ENCODE measurements at regions not wholly inside any gene's neighbourhood (a gene's known extent, or its start where the extent isn't known, plus 50 kb on each side); places are given as distances from the start of the nearest gene placed in this dataset.

DNA sequence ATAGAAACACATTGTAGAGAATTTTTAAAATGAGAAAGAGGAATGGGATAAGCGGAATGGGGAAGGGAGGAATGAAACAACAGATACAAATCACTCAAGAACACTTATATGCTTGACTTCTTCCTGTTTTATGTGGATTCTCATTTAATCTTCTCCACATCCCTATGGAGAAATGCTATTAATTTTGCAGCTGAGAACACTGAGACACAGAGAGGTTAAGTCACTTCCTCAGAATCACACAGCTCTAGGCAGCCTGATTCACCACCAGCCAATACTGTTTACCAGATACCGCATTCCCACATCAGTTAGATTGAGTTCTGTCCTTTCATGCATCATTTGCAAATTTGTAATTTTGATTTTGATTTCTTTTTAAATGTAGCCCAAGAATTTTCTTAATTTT, 170.5 kb downstream of the SH2D4B start:
- Histone ChIP-seq H3K27ac (ENCODE audit: low read length) (no peak overlapping the region), H3K36me3 (ENCODE audit: control insufficient read depth, insufficient read depth, low read length) (no peaks in the 10 kb centered on the region), H3K4me1 (ENCODE audit: control insufficient read depth, insufficient read depth, low read length) (no peaks in the 10 kb centered on the region), H3K9me3 (ENCODE audit: control insufficient read depth, insufficient read depth, low read depth, low read length) (no peaks in the 10 kb centered on the region), H3K4me3 (ENCODE audit: low read depth in 2 of 2, low read length in 2 of 2) (no peak overlapping the region), H3K27me3 (ENCODE audit: control insufficient read depth, insufficient read depth, low read length) (0 out of 2 replicates have a peak, but pooled peaks cover 3% of the 10 kb centered on the region)
- intact Hi-C loops (cut with micrococcal nuclease; ENCODE audit: unreplicated experiment): loop anchor here (10.0 kb wide), 1 partner anchor 1127 kb away; no protein-coding TSS in a partner anchor
- DNase-seq (ENCODE audit: low read depth, low spot score) (no peak), ATAC-seq (no peak)
- CTCF ChIA-PET: no interaction called here
- TF ChIP-seq, protein P1, sequence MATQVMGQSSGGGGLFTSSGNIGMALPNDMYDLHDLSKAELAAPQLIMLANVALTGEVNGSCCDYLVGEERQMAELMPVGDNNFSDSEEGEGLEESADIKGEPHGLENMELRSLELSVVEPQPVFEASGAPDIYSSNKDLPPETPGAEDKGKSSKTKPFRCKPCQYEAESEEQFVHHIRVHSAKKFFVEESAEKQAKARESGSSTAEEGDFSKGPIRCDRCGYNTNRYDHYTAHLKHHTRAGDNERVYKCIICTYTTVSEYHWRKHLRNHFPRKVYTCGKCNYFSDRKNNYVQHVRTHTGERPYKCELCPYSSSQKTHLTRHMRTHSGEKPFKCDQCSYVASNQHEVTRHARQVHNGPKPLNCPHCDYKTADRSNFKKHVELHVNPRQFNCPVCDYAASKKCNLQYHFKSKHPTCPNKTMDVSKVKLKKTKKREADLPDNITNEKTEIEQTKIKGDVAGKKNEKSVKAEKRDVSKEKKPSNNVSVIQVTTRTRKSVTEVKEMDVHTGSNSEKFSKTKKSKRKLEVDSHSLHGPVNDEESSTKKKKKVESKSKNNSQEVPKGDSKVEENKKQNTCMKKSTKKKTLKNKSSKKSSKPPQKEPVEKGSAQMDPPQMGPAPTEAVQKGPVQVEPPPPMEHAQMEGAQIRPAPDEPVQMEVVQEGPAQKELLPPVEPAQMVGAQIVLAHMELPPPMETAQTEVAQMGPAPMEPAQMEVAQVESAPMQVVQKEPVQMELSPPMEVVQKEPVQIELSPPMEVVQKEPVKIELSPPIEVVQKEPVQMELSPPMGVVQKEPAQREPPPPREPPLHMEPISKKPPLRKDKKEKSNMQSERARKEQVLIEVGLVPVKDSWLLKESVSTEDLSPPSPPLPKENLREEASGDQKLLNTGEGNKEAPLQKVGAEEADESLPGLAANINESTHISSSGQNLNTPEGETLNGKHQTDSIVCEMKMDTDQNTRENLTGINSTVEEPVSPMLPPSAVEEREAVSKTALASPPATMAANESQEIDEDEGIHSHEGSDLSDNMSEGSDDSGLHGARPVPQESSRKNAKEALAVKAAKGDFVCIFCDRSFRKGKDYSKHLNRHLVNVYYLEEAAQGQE (IDR thresholded peaks at IDR 0.05; ENCODE audit: insufficient read depth in 1 of 2, low read depth in 2 of 2, low read length in 1 of 2): no peak
- TF ChIP-seq TCF7L2 (IDR thresholded peaks at IDR 0.05; ENCODE audit: low read depth, low read length): no peak
- no peak for TF ChIP-seq SIN3A (IDR thresholded peaks at IDR 0.05; ENCODE audit: borderline replicate concordance, insufficient read depth, low read depth, low read length)
- no peak for TF ChIP-seq POLR2AphosphoS5 (IDR thresholded peaks at IDR 0.05; ENCODE audit: low read depth, low read length)
- TF ChIP-seq, protein P2, sequence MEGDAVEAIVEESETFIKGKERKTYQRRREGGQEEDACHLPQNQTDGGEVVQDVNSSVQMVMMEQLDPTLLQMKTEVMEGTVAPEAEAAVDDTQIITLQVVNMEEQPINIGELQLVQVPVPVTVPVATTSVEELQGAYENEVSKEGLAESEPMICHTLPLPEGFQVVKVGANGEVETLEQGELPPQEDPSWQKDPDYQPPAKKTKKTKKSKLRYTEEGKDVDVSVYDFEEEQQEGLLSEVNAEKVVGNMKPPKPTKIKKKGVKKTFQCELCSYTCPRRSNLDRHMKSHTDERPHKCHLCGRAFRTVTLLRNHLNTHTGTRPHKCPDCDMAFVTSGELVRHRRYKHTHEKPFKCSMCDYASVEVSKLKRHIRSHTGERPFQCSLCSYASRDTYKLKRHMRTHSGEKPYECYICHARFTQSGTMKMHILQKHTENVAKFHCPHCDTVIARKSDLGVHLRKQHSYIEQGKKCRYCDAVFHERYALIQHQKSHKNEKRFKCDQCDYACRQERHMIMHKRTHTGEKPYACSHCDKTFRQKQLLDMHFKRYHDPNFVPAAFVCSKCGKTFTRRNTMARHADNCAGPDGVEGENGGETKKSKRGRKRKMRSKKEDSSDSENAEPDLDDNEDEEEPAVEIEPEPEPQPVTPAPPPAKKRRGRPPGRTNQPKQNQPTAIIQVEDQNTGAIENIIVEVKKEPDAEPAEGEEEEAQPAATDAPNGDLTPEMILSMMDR (IDR thresholded peaks at IDR 0.05): no peak
- BruUV-seq (replicated peaks): no TSS peak
- POLR2A ChIA-PET: no interaction called here
- in situ Hi-C loops (cut with HindIII; ENCODE audit: low pct_unique_long_range_greater_than_20kb, low sequenced_read_pairs): no loop called here

DNA sequence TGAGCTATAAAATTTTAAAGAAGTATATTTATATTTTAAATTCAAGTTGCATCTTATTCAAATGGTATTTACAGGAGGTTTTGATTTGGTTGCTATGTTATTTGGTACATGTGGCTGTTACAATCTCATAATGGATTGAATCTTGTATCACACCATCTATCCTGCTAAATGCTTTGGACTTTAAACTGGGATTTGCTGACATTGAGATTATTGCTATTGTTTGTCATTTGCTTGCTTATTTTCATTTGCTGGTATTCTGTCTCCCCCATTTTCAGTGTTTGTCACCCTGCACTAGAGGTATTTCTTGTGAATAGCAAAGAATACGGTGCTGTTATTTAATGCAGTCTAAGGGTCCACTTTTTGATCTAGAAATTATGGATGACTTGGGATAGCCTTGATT, 171.1 kb downstream of the SH2D4B start:
- ATAC-seq (no peak), DNase-seq (ENCODE audit: low read depth, low spot score) (no peak)
- ChIA-PET CTCF (no interaction called here), POLR2A (no interaction called here)
- in situ Hi-C loops (cut with HindIII; ENCODE audit: low pct_unique_long_range_greater_than_20kb, low sequenced_read_pairs) (no loop called here), intact Hi-C loops (cut with micrococcal nuclease; ENCODE audit: unreplicated experiment) (loop anchor here (10.0 kb wide), 1 partner anchor 1126 kb away; no protein-coding TSS in a partner anchor)
- Histone ChIP-seq H3K27me3 (ENCODE audit: control insufficient read depth, insufficient read depth, low read length) (0 out of 2 replicates have a peak, but pooled peaks cover 3% of the 10 kb centered on the region), H3K36me3 (ENCODE audit: control insufficient read depth, insufficient read depth, low read length) (no peaks in the 10 kb centered on the region), H3K27ac (ENCODE audit: low read length) (no peak overlapping the region), H3K4me3 (ENCODE audit: low read depth in 2 of 2, low read length in 2 of 2) (no peak overlapping the region), H3K9me3 (ENCODE audit: control insufficient read depth, insufficient read depth, low read depth, low read length) (no peaks in the 10 kb centered on the region), H3K4me1 (ENCODE audit: control insufficient read depth, insufficient read depth, low read length) (no peaks in the 10 kb centered on the region)
- TF ChIP-seq, protein P1 (IDR thresholded peaks at IDR 0.05; ENCODE audit: insufficient read depth in 1 of 2, low read depth in 2 of 2, low read length in 1 of 2): no peak
- TF ChIP-seq POLR2AphosphoS5 (IDR thresholded peaks at IDR 0.05; ENCODE audit: low read depth, low read length): no peak
- TF ChIP-seq, protein P2 (IDR thresholded peaks at IDR 0.05): no peak
- TF ChIP-seq TCF7L2 (IDR thresholded peaks at IDR 0.05; ENCODE audit: low read depth, low read length): no peak
- TF ChIP-seq SIN3A (IDR thresholded peaks at IDR 0.05; ENCODE audit: borderline replicate concordance, insufficient read depth, low read depth, low read length): no peak
- no TSS peak for BruUV-seq (replicated peaks)

All from Panc1 (cell line).